ENCODE measurements at regions not wholly inside any gene's neighbourhood (a gene's known extent, or its start where the extent isn't known, plus 50 kb on each side); places are given as distances from the start of the nearest gene placed in this dataset.

GRCh38 chr11:39442177-39442576, 2017.3 kb downstream of the LRRC4C start:
- no peak for ATAC-seq
- Mint-ChIP-seq H3K4me1 (ENCODE audit: low read depth) (no peaks in the 10 kb centered on the region), H3K27me3 (no peaks in the 10 kb centered on the region), H3K9me3 (peaks cover 3% of the 10 kb centered on the region), H3K36me3 (ENCODE audit: low read depth) (no peaks in the 10 kb centered on the region), H3K4me3 (no peak overlapping the region), H3K27ac (no peak overlapping the region)
- intact Hi-C loops (cut with micrococcal nuclease) = no loop called here
- ChIA-PET CTCF (no interaction called here), POLR2A (no interaction called here)
- no peak for DNase-seq
- no peak for TF ChIP-seq CTCF (IDR thresholded peaks at IDR 0.05)

GRCh38 chr11:39435641-39436040, 2023.8 kb downstream of the LRRC4C start:
- no peaks in the 10 kb centered on the region for H3K27me3 Mint-ChIP-seq
- no peak for TF ChIP-seq CTCF (IDR thresholded peaks at IDR 0.05)
- ChIA-PET CTCF (no interaction called here), POLR2A (no interaction called here)
- H3K4me3 Mint-ChIP-seq = no peak overlapping the region
- no peak overlapping the region for H3K27ac Mint-ChIP-seq
- H3K9me3 Mint-ChIP-seq = peaks cover 4% of the 10 kb centered on the region
- H3K4me1 Mint-ChIP-seq (ENCODE audit: low read depth) = no peaks in the 10 kb centered on the region
- intact Hi-C loops (cut with micrococcal nuclease) = no loop called here
- H3K36me3 Mint-ChIP-seq (ENCODE audit: low read depth) = no peaks in the 10 kb centered on the region
- ATAC-seq (no peak), DNase-seq (no peak)

- CTCF ChIA-PET = no interaction called here
- intact Hi-C loops (cut with micrococcal nuclease) = no loop called here
- ATAC-seq (no peak), DNase-seq (no peak)
- Mint-ChIP-seq H3K27me3 (no peaks in the 10 kb centered on the region), H3K4me3 (no peak overlapping the region), H3K36me3 (ENCODE audit: low read depth) (no peaks in the 10 kb centered on the region), H3K27ac (no peak overlapping the region), H3K9me3 (peaks cover 6% of the 10 kb centered on the region), H3K4me1 (ENCODE audit: low read depth) (no peaks in the 10 kb centered on the region)
- TF ChIP-seq CTCF (IDR thresholded peaks at IDR 0.05) = no peak
- POLR2A ChIA-PET = no interaction called here
Observed at GRCh38 chr11:39434466-39434865, 2025.0 kb downstream of the LRRC4C start.

GRCh38 chr11:39432929-39433328, 2026.5 kb downstream of the LRRC4C start:
- Mint-ChIP-seq H3K4me1 (ENCODE audit: low read depth) (no peaks in the 10 kb centered on the region), H3K27me3 (no peaks in the 10 kb centered on the region), H3K27ac (no peak overlapping the region), H3K4me3 (no peak overlapping the region), H3K36me3 (ENCODE audit: low read depth) (no peaks in the 10 kb centered on the region), H3K9me3 (peaks cover 6% of the 10 kb centered on the region)
- TF ChIP-seq CTCF (IDR thresholded peaks at IDR 0.05) = no peak
- ChIA-PET POLR2A (no interaction called here), CTCF (no interaction called here)
- no peak for ATAC-seq
- intact Hi-C loops (cut with micrococcal nuclease) = no loop called here
- DNase-seq = no peak

- ATAC-seq (no peak), DNase-seq (no peak)
- ChIA-PET POLR2A (no interaction called here), CTCF (no interaction called here)
- Mint-ChIP-seq H3K4me1 (ENCODE audit: low read depth) (no peaks in the 10 kb centered on the region), H3K9me3 (no peaks in the 10 kb centered on the region), H3K36me3 (ENCODE audit: low read depth) (no peaks in the 10 kb centered on the region), H3K27ac (no peak overlapping the region), H3K27me3 (no peaks in the 10 kb centered on the region), H3K4me3 (no peak overlapping the region)
- TF ChIP-seq CTCF (IDR thresholded peaks at IDR 0.05) = no peak
- intact Hi-C loops (cut with micrococcal nuclease) = no loop called here
Observed at GRCh38 chr11:39425226-39425625, 2034.2 kb downstream of the LRRC4C start.

All from activated CD8-positive, alpha-beta T cell treated with anti-CD3 and anti-CD28 coated beads for 36 hours (primary cell).